A549 (cell line): ENCODE measurements at regions not wholly inside any gene's neighbourhood (a gene's known extent, or its start where the extent isn't known, plus 50 kb on each side); places are given as distances from the start of the nearest gene placed in this dataset.

Experiments used
- ATAC-seq, 2 experiments: fragments of 200-7000 bp in 1 of 2; fragments of >200 bp in 1 of 2; cut with Nextera tagmentation in 1 of 2; cut with Tn5 transposase in 1 of 2; 3 replicates each; pipeline versions ENCODE4 v1.8.0 to v1.9.1; 2018 to 2020; ENCODE audit warnings: mild to moderate bottlenecking in 1 of 2, moderate library complexity in 1 of 2
- CTCF ChIA-PET: fragments of 300-600 bp; sonication (Branson Sonifier 250); formaldehyde crosslinking; extraction: SDS; loops from one replicate; lab custom pipeline; 2021; ENCODE audit warnings: antibody characterized with exemption, inconsistent platforms; lab: Yijun Ruan, JAX
- POLR2A ChIA-PET: fragments of 350-600 bp; formaldehyde crosslinking; extraction: SDS; loops from one replicate; lab custom pipeline; 2021; ENCODE audit warnings: antibody characterized with exemption, inconsistent platforms; lab: Yijun Ruan, JAX
- DNase-seq, 2 experiments: peaks; one replicate each; pipeline versions ENCODE4 v3.0.0 to v3.0.0-alpha.2; 2011 to 2016; ENCODE audit warnings: low read depth in 1 of 2, low spot score in 1 of 2
- FAIRE-seq: peaks from 2 replicates; lab custom pipeline; 2011; peaks lifted over from hg19 to GRCh38; lab: Jason Lieb, UNC
- H3K27ac ChIP-seq, 2 experiments: fragments of >200 bp; sonication (Bioruptor Twin); formaldehyde crosslinking; 3 replicates each; pipeline ENCODE4 v1.5.1; 2016 to 2017
- H3K4me1 ChIP-seq: fragments of >200 bp; sonication (Bioruptor Twin); formaldehyde crosslinking; 3 replicates; pipeline ENCODE4 v1.6.1; 2016
- H3K4me2 ChIP-seq: fragments of >200 bp; sonication (Bioruptor Twin); formaldehyde crosslinking; 3 replicates; pipeline ENCODE4 v1.6.1; 2016
- H3K4me3 ChIP-seq: fragments of >200 bp; sonication (Bioruptor Twin); formaldehyde crosslinking; 3 replicates; pipeline ENCODE4 v1.5.1; 2016
- H3K9me3 ChIP-seq: fragments of >200 bp; sonication (Bioruptor Twin); formaldehyde crosslinking; 3 replicates; pipeline ENCODE4 v1.6.1; 2016
- ATOH8 ChIP-seq: fragments of 250-450 bp; sonication (Bioruptor Pico); IDR thresholded peaks from 2 replicates; pipeline ENCODE4 v1.5.0; 2020; ENCODE audit warnings: low read depth, mild to moderate bottlenecking, moderate library complexity
- BHLHE40 ChIP-seq: IDR thresholded peaks from 2 replicates; pipeline ENCODE4 v1.6.1; 2012; ENCODE audit warnings: low read depth, low read length, inconsistent platforms
- CEBPB ChIP-seq, 2 experiments: fragments of >200 bp in 1 of 2; sonication (Bioruptor Twin) in 1 of 2; formaldehyde crosslinking in 1 of 2; IDR thresholded peaks; 2 replicates each; pipeline ENCODE4 v1.6.1; 2012 to 2016
- CHD4 ChIP-seq: fragments of 200-600 bp; sonication (generic); IDR thresholded peaks from 2 replicates; pipeline ENCODE4 v1.6.1; 2016; ENCODE audit warnings: antibody characterized with exemption, mild to moderate bottlenecking, borderline replicate concordance
- EHMT2 ChIP-seq: fragments of 200-600 bp; sonication (generic); IDR thresholded peaks from 2 replicates; pipeline ENCODE4 v1.6.1; 2016; ENCODE audit warnings: antibody characterized with exemption, low read depth, mild to moderate bottlenecking, moderate library complexity
- ELK1 ChIP-seq: fragments of 150-350 bp; IDR thresholded peaks from 2 replicates; pipeline ENCODE4 v1.6.1; 2014; ENCODE audit warnings: low read depth, mild to moderate bottlenecking, low read length
- EP300 ChIP-seq, 2 experiments: fragments of >200 bp; sonication (Bioruptor Twin); formaldehyde crosslinking; IDR thresholded peaks; 2 replicates in 1 of 2; 3 replicates in 1 of 2; pipeline ENCODE4 v1.6.1; 2016 to 2017
- ESRRA ChIP-seq: fragments of 150-350 bp; IDR thresholded peaks from 2 replicates; pipeline ENCODE4 v1.6.1; 2014; ENCODE audit warnings: mild to moderate bottlenecking, low read length, borderline replicate concordance
- FOXS1 ChIP-seq: fragments of 250-450 bp; sonication (Bioruptor Pico); IDR thresholded peaks from 2 replicates; pipeline ENCODE4 v1.5.0; 2020; ENCODE audit warnings: mild to moderate bottlenecking, moderate library complexity
- GATA3 ChIP-seq: IDR thresholded peaks from 2 replicates; pipeline ENCODE4 v1.6.1; 2012; ENCODE audit warnings: borderline replicate concordance
- HES2 ChIP-seq: fragments of >200 bp; sonication (Bioruptor Twin); formaldehyde crosslinking; IDR thresholded peaks from 2 replicates; pipeline ENCODE4 v1.6.1; 2016
- HOXB13 ChIP-seq: fragments of 250-450 bp; sonication (Bioruptor Pico); IDR thresholded peaks from 2 replicates; pipeline ENCODE4 v1.5.0; 2020; ENCODE audit warnings: low read depth, mild to moderate bottlenecking, moderate library complexity
- KDM1A ChIP-seq: fragments of 200-600 bp; sonication (generic); IDR thresholded peaks from 2 replicates; pipeline ENCODE4 v1.6.1; 2016; ENCODE audit warnings: low read depth, mild to moderate bottlenecking
- MAFK ChIP-seq: fragments of 450-650 bp; IDR thresholded peaks from 2 replicates; pipeline ENCODE4 v1.6.1; 2014; ENCODE audit not compliant: partially characterized antibody
- NFE2L2 ChIP-seq: fragments of 150-350 bp; conservative IDR thresholded peaks from 2 replicates; pipeline ENCODE4 v1.6.1; 2014; ENCODE audit warnings: low read length
- POLR2A ChIP-seq: IDR thresholded peaks from 2 replicates; pipeline ENCODE4 v1.6.1; 2012; ENCODE audit warnings: mild to moderate bottlenecking, low read length
- RCOR1 ChIP-seq: fragments of 150-350 bp; IDR thresholded peaks from 2 replicates; pipeline ENCODE4 v1.6.1; 2014; ENCODE audit warnings: antibody characterized with exemption, low read length, low read depth
- REST ChIP-seq: fragments of 200-600 bp; sonication (generic); IDR thresholded peaks from 2 replicates; pipeline ENCODE4 v1.6.1; 2016; ENCODE audit warnings: antibody characterized with exemption, mild to moderate bottlenecking, moderate library complexity
- RFX5 ChIP-seq: fragments of 450-650 bp; IDR thresholded peaks from 2 replicates; pipeline ENCODE4 v1.7.1; 2014; ENCODE audit warnings: antibody characterized with exemption, mild to moderate bottlenecking, moderate library complexity
- USF2 ChIP-seq: fragments of 450-650 bp; IDR thresholded peaks from 2 replicates; pipeline ENCODE4 v1.6.1; 2014; ENCODE audit warnings: antibody characterized with exemption
- WGBS: methylation state at CpG from one replicate; pipeline ENCODE4 v1.1.6; 2017; ENCODE audit errors: missing lambda C conversion rate; 5-methylcytosine and 5-hydroxymethylcytosine counted together

GRCh38 chr18:77448046-77448445, 198.4 kb downstream of the GALR1 start:
- POLR2A ChIA-PET: no interaction called here
- no peak for DNase-seq
- Histone ChIP-seq H3K4me1 (no peaks in the 10 kb centered on the region), H3K4me2 (no peak overlapping the region)
- WGBS: 10% methylated on average over 6 of the region's 6 CpGs
- no peak for ATAC-seq
- TF ChIP-seq HOXB13 (CRISPR knock-in tag) (no peak), ELK1 (no peak), RCOR1 (no peak)
- TF ChIP-seq, all 56 proteins: peak for 0
- no peak for FAIRE-seq
- Histone ChIP-seq H3K27ac (no peak overlapping the region), H3K9me3 (no peaks in the 10 kb centered on the region), H3K4me3 (no peak overlapping the region)
- CTCF ChIA-PET: no interaction called here

GRCh38 chr18:77455004-77455403, 205.4 kb downstream of the GALR1 start:
- no peak for ATAC-seq
- H3K4me1 ChIP-seq: no peaks in the 10 kb centered on the region
- ChIA-PET POLR2A (no interaction called here), CTCF (no interaction called here)
- TF ChIP-seq EHMT2 (no peak), USF2 (no peak), POLR2A (no peak), CEBPB (IDR thresholded peaks at IDR 0.05) (no peak), ESRRA (no peak), KDM1A (no peak), NFE2L2 (no peak), REST (no peak), GATA3 (no peak), HES2 (no peak), CHD4 (no peak), MAFK (no peak), EP300 (IDR thresholded peaks at IDR 0.05) (no peak), RFX5 (no peak), BHLHE40 (no peak), FOXS1 (no peak), ATOH8 (CRISPR knock-in tag) (no peak)
- 23% methylated on average over 2 of the region's 2 CpGs for WGBS
- H3K9me3 ChIP-seq: no peaks in the 10 kb centered on the region
- H3K4me2 ChIP-seq: no peak overlapping the region
- no peak overlapping the region for H3K27ac ChIP-seq
- no peak for FAIRE-seq
- DNase-seq: no peak
- no peak overlapping the region for H3K4me3 ChIP-seq
